ENCODE measurements at regions not wholly inside any gene's neighbourhood (a gene's known extent, or its start where the extent isn't known, plus 50 kb on each side); places are given as distances from the start of the nearest gene placed in this dataset.

DNA sequence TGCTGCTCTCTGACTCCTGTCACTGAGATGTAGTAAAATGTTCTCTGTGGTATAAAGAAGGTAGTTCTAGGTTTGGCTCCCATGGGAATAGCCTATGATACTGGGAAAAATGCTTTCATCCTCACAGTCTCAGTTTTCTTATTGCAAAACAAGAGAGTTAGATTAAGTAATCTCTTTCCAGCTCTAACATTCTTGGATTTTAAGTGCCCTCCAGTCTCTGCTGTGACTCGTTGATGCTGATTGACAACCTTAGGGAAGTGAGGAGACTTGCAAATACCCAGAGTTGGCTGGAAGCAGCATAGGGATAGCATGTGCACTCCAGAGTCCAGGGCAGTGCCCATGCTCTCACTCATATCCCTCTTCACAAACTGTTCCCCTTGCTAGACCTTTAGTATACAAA lies 534.9 kb downstream of the SLC4A3 start:
- TF ChIP-seq EZH2 (IDR thresholded peaks at IDR 0.05; ENCODE audit: insufficient read depth, poor library complexity, severe bottlenecking) (no peak), EZH2phosphoT487 (IDR thresholded peaks at IDR 0.05; ENCODE audit: insufficient read depth, low read depth) (no peak)
